WERI-Rb-1 (cell line): ENCODE measurements at regions not wholly inside any gene's neighbourhood (a gene's known extent, or its start where the extent isn't known, plus 50 kb on each side); places are given as distances from the start of the nearest gene placed in this dataset.
A peak's percentile ranks its signal among the peaks of the same experiment; 100 is the strongest.
"Not testable (repeated sequence)": the region's sequence is repeated elsewhere in the genome, so short reads cannot be mapped to it uniquely, and the experiment has no call there.

Experiments used
- DNase-seq: peaks from one replicate; pipeline ENCODE4 v3.0.0-alpha.2; 2020
- H3K27ac ChIP-seq: fragments of 250-450 bp; sonication (Bioruptor Pico); 2 replicates; pipeline ENCODE4 v1.5.1; 2020; ENCODE audit warnings: mild to moderate bottlenecking, moderate library complexity
- H3K27me3 ChIP-seq: fragments of 250-450 bp; sonication (Bioruptor Pico); 2 replicates; pipeline ENCODE4 v1.5.1; 2021; ENCODE audit warnings: mild to moderate bottlenecking, low read depth, moderate library complexity; ENCODE audit not compliant: insufficient read depth, severe bottlenecking
- H3K36me3 ChIP-seq: fragments of 250-450 bp; sonication (Bioruptor Pico); 2 replicates; pipeline ENCODE4 v1.5.1; 2020; ENCODE audit warnings: mild to moderate bottlenecking, moderate library complexity
- H3K4me3 ChIP-seq: 2 replicates; pipeline ENCODE4 v1.5.1; 2011; ENCODE audit warnings: low read depth, mild to moderate bottlenecking, control low read depth, low read length
- H3K9me3 ChIP-seq: fragments of 250-450 bp; sonication (Bioruptor Pico); 2 replicates; pipeline ENCODE4 v1.5.1; 2021; ENCODE audit warnings: mild to moderate bottlenecking, moderate library complexity; ENCODE audit not compliant: severe bottlenecking
- CTCF ChIP-seq: IDR thresholded peaks from 2 replicates; pipeline ENCODE4 v1.5.1; 2011; ENCODE audit warnings: low read depth, mild to moderate bottlenecking, control low read depth, inconsistent platforms, low read length

- DNase-seq, result no peak
- H3K27me3 ChIP-seq, result no peaks in the 10 kb centered on the region
- no peaks in the 10 kb centered on the region for H3K9me3 ChIP-seq
- no peak overlapping the region for H3K27ac ChIP-seq
- H3K36me3 ChIP-seq, result no peaks in the 10 kb centered on the region
- no peak overlapping the region for H3K4me3 ChIP-seq
- no peak for TF ChIP-seq CTCF
Measured at GRCh38 chr12:91882910-91883309, 262.7 kb downstream of the BTG1 start.

GRCh38 chr12:91880528-91880927, 265.1 kb downstream of the BTG1 start:
- no peak overlapping the region for H3K4me3 ChIP-seq
- no peaks in the 10 kb centered on the region for H3K9me3 ChIP-seq
- H3K36me3 ChIP-seq, result no peaks in the 10 kb centered on the region
- no peak overlapping the region for H3K27ac ChIP-seq
- TF ChIP-seq CTCF, result no peak
- H3K27me3 ChIP-seq, result no peaks in the 10 kb centered on the region
- no peak for DNase-seq

GRCh38 chr12:91877456-91878235, 268.0 kb downstream of the BTG1 start:
- no peak for TF ChIP-seq CTCF

GRCh38 chr12:91877022-91877421, 268.6 kb downstream of the BTG1 start:
- Histone ChIP-seq H3K36me3 (no peaks in the 10 kb centered on the region), H3K9me3 (no peaks in the 10 kb centered on the region), H3K27me3 (no peaks in the 10 kb centered on the region), H3K27ac (peak overlapping the region; percentile 80), H3K4me3 (no peak overlapping the region)
- no peak for TF ChIP-seq CTCF
- DNase-seq, result peak; percentile 75

More at GRCh38 chr12:91877456-91878235, 268.0 kb downstream of the BTG1 start:
- no peaks in the 10 kb centered on the region for H3K36me3 ChIP-seq
- DNase-seq, result no peak
- H3K27me3 ChIP-seq, result no peaks in the 10 kb centered on the region
- 0 out of 2 replicates have a peak overlapping the region, but pooled peaks have one; percentile 3 for H3K4me3 ChIP-seq
- no peaks in the 10 kb centered on the region for H3K9me3 ChIP-seq
- H3K27ac ChIP-seq, result peak overlapping the region; percentile 80

GRCh38 chr12:91875671-91876070, 270.0 kb downstream of the BTG1 start:
- H3K27ac ChIP-seq, H3K4me3 ChIP-seq, H3K9me3 ChIP-seq, DNase-seq, H3K36me3 ChIP-seq, H3K27me3 ChIP-seq: not testable (repeated sequence)

GRCh38 chr12:91874086-91874865, 271.4 kb downstream of the BTG1 start:
- no peak for TF ChIP-seq CTCF
- Histone ChIP-seq H3K36me3 (no peaks in the 10 kb centered on the region), H3K27me3 (no peaks in the 10 kb centered on the region), H3K4me3 (no peak overlapping the region), H3K9me3 (no peaks in the 10 kb centered on the region), H3K27ac (no peak overlapping the region)
- no peak for DNase-seq
